NCI-H748 treated with DMSO at 0.1 percent for 48 hours (cell line): ENCODE measurements at regions not wholly inside any gene's neighbourhood (a gene's known extent, or its start where the extent isn't known, plus 50 kb on each side); places are given as distances from the start of the nearest gene placed in this dataset.

Experiments used
- DNase-seq: peaks from one replicate; lab custom pipeline; 2025; lab: John Stamatoyannopoulos, UW

DNA sequence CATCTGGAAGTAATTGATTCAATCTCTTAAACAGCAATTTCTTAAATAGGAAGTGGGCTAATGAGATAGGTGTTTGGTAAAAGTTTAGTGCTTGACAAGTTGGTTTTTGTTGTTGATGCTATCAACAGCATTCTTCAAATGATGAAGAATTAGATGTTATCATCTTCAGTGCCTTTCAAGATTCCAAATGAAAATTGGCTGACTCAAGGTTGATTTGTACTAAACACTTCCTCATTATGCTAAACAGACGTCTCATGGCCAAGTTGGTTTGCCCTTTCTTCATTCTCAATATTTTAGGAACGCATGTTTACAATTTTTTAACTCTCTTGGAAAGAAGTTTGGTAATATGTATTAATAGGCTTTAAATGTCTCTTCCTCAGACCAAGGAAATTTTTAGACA is 86.0 kb downstream of the MID1IP1 start:
- no peak for DNase-seq

DNA sequence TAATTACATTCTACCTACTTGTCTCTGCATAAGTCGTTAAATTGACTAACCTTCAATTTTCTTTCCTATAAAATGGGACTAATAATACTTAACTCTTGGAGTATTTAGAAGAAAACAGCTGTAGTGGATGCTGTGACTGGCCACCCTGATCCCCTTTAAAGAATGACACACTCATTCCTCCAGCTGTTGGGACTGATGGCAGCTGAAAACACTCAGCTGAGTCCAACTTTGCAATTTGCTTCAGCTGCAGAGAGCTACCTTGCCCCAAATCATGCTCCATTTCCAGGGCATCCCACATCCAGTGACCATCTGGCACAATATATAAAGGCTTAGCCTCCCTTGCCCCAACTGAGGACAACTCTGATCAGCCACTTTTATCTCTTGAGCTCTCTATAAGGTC is 89.1 kb downstream of the MID1IP1 start:
- DNase-seq = no peak

DNA sequence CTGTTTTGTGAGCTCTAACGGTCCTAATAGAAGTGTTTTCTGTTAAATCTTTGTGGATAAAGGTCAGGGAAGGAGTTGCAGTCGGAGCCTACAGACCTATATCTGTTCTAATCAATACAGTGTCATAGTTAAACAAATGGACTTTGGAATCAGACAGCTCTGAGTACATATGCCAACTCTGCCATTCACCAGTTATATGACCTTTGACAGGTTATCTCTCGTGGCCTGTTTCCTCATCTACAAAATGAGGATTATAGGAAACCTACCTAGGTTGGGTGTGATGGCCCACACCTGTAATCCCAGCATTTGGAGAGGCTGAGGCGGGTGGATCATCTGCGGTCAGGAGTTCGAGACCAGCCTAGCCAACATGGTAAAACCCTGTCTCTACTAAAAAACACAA is 89.7 kb downstream of the MID1IP1 start:
- DNase-seq = no peak

DNA sequence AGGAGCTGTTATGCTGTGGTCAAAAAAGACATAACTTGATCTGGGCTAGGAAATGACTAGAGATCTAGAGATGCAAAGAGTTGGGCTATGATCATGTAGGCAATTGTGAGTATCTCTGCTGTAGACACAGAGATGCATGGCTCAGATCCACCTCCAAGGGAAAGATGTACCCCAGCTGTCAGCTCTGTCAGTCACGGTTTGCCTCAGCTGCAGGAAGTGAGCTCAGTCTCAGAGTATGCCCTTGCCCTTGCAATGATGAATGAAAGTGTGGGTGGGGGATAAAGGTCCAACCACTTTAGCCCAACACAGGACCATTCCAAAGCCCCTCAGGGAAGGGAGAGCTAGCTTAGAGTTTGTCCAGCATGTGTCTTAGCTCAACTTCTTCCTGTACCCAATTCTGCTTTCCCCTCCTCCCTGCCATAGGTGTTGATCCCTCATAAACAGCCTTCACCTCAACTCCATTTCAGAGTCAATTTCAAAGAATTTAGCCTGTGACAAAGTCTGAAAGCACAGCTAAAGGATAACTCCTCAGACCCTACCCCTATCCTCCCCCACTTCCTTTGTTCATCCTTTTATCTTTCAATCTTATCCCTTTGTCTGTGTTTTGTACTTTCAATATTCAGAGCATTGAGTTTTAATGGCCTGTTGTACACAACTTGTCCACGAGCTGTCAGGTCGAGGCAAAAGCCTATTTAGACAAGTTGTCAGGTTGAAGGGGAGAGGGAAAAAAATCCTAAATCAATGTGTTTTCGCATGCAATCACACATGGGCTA is 90.6 kb downstream of the MID1IP1 start:
- no peak for DNase-seq

DNA sequence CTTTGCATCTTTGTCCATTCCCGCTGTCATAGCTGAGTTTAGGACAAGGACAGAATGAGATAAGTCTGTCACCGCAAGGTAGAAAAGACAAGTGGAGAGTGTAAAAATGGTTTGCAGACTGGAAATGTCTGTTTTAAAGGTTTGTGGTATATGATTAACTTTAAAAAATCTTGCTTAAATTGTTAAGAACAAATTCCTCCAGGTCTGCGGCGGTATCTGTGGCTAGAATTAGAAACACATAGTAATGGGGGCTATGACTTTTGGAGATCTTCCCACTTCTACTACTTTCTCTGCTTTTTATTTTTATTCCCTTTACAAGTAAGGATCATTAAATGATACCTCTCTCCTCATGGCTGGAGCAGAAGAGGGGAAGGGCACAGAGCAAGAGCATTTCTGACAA is 92.2 kb downstream of the MID1IP1 start:
- DNase-seq = no peak

DNA sequence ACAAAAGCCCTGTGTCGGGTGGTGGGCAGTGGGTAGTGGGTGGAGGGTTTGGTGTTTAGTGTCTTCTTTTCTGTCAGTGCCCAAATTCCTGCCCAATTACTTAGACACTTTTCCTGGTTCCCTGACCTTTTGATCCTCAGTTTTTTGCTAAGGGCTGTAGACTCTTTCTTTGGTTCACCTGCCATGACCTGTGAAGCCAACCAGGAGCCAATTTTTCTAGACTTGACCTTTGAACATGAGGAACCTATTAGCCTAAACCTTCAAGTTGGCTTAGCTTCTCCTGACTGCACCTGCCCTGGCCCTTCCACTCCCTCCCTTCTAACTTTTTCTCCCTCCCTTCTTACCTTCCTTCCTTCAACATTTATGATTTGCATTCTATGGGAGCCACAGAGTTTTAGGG is 94.5 kb downstream of the MID1IP1 start:
- no peak for DNase-seq

DNA sequence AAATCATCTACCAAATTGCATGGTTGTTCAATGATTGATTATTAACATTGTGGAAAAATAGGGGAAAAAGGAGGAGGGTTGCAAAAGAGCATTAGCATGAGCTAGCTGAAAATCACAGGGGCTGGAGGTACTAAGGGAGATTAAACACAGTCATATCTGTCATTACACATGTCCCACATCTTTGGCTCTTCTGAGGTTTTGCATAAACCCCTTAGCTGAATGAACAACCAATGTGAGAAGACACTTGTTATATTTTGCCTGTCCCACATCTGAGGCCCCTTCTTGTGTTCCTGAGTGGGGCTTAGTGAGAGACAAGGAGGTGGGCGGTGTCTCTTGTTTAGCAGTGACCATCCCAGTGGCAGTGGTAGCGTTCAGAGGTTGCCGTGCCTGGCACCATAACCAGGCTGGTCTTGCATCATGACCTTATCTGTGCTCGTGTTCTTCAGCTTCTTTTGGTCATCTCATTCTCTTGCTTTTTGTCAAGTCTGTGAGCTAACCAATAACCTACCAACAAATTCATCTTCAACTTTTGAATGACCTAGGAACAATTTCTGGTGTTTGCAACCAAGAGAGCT is 95.6 kb downstream of the MID1IP1 start:
- DNase-seq = no peak

DNA sequence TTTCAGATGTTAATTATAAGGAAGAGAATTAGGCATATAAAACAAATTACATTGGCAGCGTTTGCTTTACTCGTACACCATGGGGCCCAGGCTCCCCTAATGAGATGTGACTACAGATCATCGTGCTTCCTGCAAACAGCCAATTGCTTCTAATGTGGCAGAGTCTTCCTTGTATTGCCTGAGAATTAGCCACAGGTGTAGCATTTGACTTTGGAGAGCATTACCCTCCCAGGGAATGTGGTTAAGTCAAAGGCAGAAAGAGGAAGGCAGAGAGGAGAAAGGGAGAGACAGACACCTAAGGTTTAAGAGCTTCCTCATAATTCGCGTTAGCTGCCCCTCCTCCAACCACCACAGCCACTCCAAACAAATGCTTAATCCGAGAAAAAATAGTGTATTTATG is 97.0 kb downstream of the MID1IP1 start:
- no peak for DNase-seq

DNA sequence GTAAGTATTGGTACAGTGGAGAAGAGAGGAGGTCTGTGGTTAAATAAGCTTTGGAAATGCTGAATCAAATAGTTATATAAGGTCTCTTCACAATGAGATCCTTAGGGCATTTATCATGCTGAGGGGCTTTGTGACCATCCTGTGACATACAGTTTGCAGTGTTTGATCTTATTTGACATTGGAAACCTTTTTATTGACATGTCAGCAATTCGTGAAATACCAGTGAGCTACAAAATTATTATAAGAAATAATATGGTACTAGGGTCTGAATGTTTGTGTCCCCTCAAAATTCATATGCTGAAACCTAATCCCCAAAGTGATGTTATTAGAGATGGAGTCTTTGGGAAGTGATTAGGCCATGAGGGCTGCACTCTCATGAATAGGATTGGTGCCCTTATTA is 98.4 kb downstream of the MID1IP1 start:
- no peak for DNase-seq

DNA sequence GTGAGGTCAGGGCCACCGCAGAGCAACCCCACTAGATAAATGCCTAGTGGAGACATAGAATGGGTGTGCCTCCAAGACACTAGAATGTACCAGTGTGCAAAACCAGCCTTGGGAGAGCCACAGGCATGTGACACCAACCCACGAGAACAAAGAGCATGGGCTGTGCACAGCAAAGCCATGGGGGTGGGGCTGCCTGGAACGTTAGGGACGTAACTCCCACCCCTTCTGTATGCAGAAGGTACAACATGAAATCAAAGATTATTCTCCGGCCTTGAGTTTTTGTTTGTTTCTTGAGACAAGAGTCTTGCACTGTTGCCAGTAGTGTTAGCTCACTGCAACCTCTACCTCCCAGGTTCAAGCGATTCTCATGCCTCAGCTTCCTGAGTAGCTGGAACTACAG is 99.5 kb downstream of the MID1IP1 start:
- DNase-seq = no peak

DNA sequence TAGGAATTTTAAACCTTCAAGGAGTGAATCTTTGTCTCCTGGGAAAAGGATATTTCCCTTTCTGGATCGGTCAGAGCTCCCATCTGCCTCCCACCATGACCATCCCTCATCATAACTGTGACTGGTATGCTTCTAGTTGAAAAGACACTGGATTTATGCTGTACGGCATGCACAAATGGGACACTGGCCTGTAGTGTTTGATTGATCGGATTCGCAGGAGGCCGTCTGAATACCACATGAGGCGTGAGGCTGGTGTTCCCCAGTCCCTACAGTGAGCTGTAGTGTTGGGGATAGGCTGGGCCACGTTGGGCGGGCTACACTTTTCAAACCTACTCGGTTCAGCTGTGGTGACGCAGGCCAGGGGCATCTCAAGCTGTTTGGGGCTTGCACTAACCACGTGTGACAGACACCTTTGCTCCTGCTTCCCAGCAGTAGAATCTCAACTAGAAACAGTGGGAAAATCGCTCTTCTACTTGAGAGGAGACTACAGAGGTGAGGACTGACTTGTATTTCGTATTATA is 101.8 kb downstream of the MID1IP1 start:
- DNase-seq = no peak

DNA sequence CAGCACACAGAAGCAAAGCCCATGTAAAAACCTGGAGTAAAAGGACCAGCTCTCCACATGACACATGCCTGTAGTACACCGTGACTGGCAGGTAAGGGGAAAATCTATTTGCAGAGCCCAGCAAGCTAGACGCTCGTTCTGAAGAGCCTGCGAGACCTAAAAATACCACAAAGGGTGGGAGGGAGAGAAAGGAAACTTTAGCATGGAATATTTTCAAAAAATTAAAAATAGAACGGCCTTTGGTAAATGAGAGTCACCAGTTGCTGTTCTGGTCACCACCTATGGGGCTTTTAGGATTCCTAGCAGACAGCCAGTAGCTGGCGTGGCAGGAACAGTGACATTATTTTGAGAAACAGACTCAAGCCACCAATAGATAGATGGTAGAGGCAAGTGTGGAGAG is 115.5 kb downstream of the MID1IP1 start:
- no peak for DNase-seq

DNA sequence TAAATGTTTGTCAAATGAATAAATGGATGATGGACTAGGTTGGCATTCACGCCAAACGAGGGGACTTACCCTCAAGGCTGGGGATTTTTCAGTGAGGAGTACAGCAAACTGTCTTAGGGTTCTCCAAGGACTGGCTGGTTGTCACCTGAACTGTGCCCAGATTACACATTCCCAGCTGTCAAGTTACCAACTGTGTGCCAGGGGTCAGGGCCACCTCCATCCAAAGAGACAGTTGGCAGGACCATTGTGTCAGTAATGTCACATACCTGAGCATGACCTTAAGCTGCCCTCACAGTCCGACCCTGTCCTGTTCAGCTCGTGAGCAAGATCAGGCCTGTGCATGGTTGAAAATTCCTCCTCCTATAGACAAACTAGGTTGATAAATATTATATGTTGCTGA is 116.7 kb downstream of the MID1IP1 start:
- no peak for DNase-seq

DNA sequence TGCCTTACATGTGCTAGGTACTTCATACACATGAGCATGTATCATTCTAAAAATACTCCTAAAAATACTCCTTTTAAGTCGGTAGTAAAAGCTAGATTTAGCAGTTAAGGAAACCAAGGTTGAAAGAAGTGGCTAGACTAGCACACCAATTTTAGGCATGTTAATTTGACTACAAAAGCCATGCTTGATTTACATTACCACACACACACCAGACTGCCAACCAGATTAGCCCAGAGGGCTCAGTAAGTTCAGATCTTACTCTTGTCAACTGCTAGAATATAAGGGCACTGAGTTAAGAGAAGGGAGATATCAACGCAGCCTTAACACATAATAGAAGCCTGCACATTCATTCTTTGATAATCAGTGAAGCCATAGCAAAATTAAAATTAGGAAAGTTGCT is 117.9 kb downstream of the MID1IP1 start:
- no peak for DNase-seq

DNA sequence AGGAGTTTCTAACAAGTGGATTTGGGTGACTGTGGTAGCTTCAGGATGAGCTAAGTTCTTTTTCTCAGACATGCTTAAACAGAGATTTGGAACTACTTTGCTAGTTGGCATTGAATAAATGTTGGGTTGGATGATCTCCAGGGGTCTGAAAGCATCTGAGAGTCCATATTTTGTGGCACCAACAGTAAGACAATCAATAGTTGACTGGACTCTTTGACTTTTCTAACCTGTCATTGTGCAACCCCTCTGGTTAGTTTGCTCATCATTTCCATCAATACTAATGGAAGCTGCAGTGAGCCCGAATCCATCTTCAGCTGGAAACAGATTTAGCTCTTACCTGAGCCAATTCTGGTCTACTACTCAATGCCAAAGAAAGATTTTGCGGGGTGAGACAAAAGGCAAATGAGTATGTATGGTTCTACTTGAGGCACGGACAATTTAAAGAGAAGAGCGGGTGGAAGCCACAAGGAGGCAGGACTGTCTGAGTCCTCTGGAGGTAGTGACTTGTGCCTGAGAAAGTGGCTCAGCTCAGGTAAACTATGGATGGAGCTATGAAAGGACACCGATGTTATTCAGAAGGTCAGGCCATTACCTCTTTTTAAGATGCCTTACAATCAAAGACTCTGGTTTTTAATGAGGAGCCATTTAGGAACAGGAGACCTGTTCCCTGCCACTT is 118.7 kb downstream of the MID1IP1 start:
- DNase-seq = no peak

DNA sequence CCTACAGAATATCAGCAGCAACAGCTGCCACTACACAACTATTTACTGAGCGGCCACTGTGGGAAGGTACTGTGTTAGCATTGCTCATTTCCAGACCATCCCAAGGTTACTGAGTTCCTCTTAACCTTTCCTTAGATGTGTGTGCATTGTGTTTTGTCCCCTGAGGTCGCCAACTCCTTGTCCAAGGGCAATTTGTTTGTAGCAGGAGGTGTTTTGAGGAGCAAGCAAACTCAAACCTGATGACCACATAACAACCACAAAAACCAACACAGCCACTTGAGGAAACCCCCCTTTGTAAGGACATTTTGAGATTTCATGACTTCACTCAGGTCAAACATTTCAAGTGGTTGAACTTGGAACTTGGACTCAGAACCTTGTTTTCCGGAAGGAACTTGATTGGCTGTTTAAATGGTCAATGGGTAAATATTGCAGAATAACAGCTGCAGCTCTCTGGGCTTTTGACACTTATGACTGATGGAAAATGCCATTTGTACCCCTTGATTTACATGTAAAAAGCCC is 122.3 kb downstream of the MID1IP1 start:
- DNase-seq = no peak

DNA sequence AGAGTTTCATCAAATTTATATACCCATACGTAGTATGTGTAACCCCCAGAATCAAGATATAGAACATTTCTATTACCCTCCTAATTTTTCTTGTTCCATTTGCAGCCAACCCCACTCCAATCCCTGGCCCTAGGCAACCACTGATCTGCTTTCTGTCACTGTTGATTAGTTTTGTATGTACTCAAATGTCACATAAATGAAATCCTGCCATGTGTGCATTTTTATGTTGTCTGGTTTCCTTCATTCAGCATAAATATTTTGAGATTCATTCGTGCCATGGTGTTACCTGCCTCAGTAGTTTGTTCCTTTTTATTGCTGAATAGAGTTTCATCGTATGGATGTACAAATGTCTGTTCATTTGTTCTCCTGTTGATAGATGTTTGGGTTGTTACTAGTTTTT is 126.3 kb downstream of the MID1IP1 start:
- DNase-seq = no peak

DNA sequence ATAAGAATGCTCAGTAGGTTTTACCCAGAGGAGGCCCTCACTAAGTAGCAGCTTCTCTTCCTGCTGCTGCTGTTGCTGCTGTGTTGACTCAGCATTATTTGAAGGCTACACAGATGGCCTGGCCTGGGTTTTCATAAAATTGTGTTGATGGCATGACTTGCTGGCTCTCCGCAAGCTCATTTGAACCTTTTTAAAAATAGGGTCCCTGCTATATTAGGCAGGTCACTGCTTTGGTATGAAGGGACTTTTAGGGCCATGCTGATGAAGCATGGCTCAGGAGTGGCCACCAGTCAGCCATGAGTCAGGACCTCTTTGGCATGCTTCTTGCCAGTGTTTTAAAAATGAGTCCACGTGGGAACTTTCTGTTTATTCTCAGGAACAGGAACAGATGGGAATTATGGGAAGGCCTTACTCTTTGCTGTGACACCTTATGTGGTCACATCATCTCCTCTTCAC is 128.7 kb downstream of the MID1IP1 start:
- DNase-seq = no peak

DNA sequence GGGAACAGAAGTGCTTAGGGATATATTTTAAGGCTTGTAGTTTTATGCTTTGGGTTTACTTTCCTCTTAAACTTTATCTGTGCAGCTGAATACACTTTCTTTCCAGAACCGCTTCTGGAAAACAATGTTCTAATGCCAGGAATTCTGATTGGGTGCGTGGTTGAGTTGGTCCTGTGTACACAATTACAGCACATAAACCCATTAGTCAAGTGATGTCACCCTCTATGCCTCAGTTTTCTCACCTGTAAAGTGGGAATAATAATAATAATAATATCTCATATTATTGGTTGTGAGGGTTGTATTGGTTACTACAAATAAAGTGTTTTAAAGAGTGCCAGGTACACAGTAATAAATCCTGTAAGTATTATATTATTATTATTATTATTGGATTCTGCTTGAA is 129.2 kb downstream of the MID1IP1 start:
- DNase-seq = no peak

DNA sequence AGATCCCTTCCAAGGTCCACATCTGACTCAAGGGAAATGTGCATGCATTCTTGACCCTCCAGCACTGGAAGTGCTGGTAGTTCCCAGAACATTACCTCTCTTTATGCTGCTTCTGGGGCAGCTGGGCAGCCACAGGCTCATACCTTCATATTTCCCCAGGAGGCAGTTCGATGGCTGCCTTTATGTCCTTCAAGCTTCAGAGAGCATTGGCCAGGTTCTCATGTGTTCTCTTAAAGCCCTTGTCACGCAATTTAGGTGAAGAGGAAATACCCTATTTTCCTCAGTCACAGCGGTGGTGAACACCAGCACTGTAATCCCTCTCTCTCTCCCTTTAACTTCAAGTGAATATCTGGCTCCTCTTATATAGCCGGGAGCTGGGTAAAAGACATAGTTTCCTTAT is 134.3 kb downstream of the MID1IP1 start:
- no peak for DNase-seq

DNA sequence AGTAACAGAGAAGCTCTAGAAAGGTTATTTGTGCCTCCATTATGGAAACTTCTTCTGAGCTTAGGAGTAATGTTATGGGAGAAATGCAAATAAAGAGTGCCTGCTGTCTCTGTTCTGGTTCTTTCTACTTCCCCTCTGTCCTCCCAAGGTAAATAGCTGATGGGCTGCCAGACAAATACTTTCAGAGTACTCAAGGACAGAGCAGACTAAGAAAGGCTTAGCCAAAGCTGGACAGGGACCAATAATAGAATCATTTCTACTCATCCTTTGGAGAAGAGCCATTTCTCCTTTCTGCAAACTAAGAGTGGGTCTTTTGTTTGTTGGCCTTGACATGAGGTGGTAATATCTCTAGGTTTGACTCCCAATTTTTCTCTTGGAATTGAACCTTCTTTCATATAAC is 136.1 kb downstream of the MID1IP1 start:
- DNase-seq = no peak

DNA sequence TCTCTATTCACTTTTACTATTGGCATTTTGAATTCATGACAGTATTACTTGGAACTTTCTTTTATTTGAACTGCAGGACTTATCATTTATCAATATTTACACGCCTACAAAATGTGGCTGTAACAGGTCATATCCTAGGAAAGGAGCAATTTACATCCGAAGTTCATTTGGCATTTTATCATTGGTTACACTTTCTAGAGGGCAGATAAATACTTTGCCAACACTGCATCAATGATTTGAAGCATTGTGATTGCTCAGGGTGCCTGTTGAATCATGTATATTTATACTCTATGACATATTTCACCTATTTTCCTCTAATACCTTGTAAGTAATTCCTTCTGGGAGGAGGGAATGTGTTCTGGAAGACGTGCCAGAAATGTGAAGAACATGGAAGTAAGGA is 136.7 kb downstream of the MID1IP1 start:
- no peak for DNase-seq

DNA sequence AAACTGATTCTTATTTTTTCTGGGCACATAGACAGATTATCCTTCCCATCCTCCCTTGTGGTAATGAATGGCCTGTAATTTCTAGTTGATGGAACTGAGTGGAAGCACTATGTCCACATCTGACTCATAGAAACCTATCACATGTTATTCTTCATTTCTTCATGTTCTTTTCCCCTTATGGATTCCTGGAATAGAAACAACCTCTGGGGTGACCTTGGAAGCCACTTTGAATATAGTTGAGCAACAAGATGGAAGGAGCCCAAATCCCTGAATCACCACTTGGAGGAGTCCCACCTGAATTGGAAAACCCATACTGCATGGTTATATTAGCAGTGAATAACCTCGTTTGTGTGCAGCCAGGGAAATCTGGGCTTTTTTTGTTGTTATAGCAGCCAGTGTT is 137.8 kb downstream of the MID1IP1 start:
- no peak for DNase-seq
